ENCODE measurements at regions not wholly inside any gene's neighbourhood (a gene's known extent, or its start where the extent isn't known, plus 50 kb on each side); places are given as distances from the start of the nearest gene placed in this dataset.

- TF ChIP-seq POLR2A (IDR thresholded peaks at IDR 0.05; ENCODE audit: low read length) (no peak), GATA1 (IDR thresholded peaks at IDR 0.05; ENCODE audit: low read depth, low read length) (no peak)
- DNase-seq: no peak
Measured at GRCh38 chr11:82004537-82005213, 729.0 kb downstream of the FAM181B start.

- no peak for DNase-seq
- no peak for TF ChIP-seq POLR2A (IDR thresholded peaks at IDR 0.05; ENCODE audit: low read length)
- TF ChIP-seq GATA1 (IDR thresholded peaks at IDR 0.05; ENCODE audit: low read depth, low read length): no peak
Measured at GRCh38 chr11:82003671-82004515, 729.8 kb downstream of the FAM181B start.

- TF ChIP-seq POLR2A (IDR thresholded peaks at IDR 0.05; ENCODE audit: low read length) (no peak), GATA1 (IDR thresholded peaks at IDR 0.05; ENCODE audit: low read depth, low read length) (no peak)
- DNase-seq: no peak
Measured at GRCh38 chr11:82003024-82003423, 730.6 kb downstream of the FAM181B start.

GRCh38 chr11:81995889-81996288 is 737.8 kb downstream of the FAM181B start:
- TF ChIP-seq POLR2A (IDR thresholded peaks at IDR 0.05; ENCODE audit: low read length): no peak
- no peak for TF ChIP-seq GATA1 (IDR thresholded peaks at IDR 0.05; ENCODE audit: low read depth, low read length)
- no peak for DNase-seq

GRCh38 chr11:81993755-81994154 is 739.9 kb downstream of the FAM181B start:
- DNase-seq: no peak
- no peak for TF ChIP-seq GATA1 (IDR thresholded peaks at IDR 0.05; ENCODE audit: low read depth, low read length)
- no peak for TF ChIP-seq POLR2A (IDR thresholded peaks at IDR 0.05; ENCODE audit: low read length)

GRCh38 chr11:81990659-81991443 is 742.8 kb downstream of the FAM181B start:
- TF ChIP-seq GATA1 (IDR thresholded peaks at IDR 0.05; ENCODE audit: low read depth, low read length) (no peak), POLR2A (IDR thresholded peaks at IDR 0.05; ENCODE audit: low read length) (no peak)
- no peak for DNase-seq

GRCh38 chr11:81989093-81989492 is 744.6 kb downstream of the FAM181B start:
- TF ChIP-seq GATA1 (IDR thresholded peaks at IDR 0.05; ENCODE audit: low read depth, low read length): no peak
- TF ChIP-seq POLR2A (IDR thresholded peaks at IDR 0.05; ENCODE audit: low read length): no peak
- DNase-seq: no peak

- TF ChIP-seq GATA1 (IDR thresholded peaks at IDR 0.05; ENCODE audit: low read depth, low read length) (no peak), POLR2A (IDR thresholded peaks at IDR 0.05; ENCODE audit: low read length) (no peak)
- no peak for DNase-seq
Measured at GRCh38 chr11:81987829-81988472, 745.7 kb downstream of the FAM181B start.

GRCh38 chr11:81986556-81987161 is 747.0 kb downstream of the FAM181B start:
- TF ChIP-seq GATA1 (IDR thresholded peaks at IDR 0.05; ENCODE audit: low read depth, low read length) (no peak), POLR2A (IDR thresholded peaks at IDR 0.05; ENCODE audit: low read length) (no peak)
- no peak for DNase-seq

GRCh38 chr11:81979448-81979847 is 754.2 kb downstream of the FAM181B start:
- DNase-seq: no peak
- TF ChIP-seq GATA1 (IDR thresholded peaks at IDR 0.05; ENCODE audit: low read depth, low read length) (no peak), POLR2A (IDR thresholded peaks at IDR 0.05; ENCODE audit: low read length) (no peak)

GRCh38 chr11:81975261-81975900 is 758.3 kb downstream of the FAM181B start:
- no peak for DNase-seq

GRCh38 chr11:81970886-81971285 is 762.8 kb downstream of the FAM181B start:
- DNase-seq: no peak
- TF ChIP-seq POLR2A (IDR thresholded peaks at IDR 0.05; ENCODE audit: low read length) (no peak), GATA1 (IDR thresholded peaks at IDR 0.05; ENCODE audit: low read depth, low read length) (no peak)

More at GRCh38 chr11:81975261-81975900, 758.3 kb downstream of the FAM181B start:
- no peak for TF ChIP-seq POLR2A (IDR thresholded peaks at IDR 0.05; ENCODE audit: low read length)
- TF ChIP-seq GATA1 (IDR thresholded peaks at IDR 0.05; ENCODE audit: low read depth, low read length): no peak

- no peak for DNase-seq
- TF ChIP-seq POLR2A (IDR thresholded peaks at IDR 0.05; ENCODE audit: low read length): no peak
- no peak for TF ChIP-seq GATA1 (IDR thresholded peaks at IDR 0.05; ENCODE audit: low read depth, low read length)
Measured at GRCh38 chr11:81967242-81967641, 766.4 kb downstream of the FAM181B start.
